Iris pigment epithelial cell (primary cell): ENCODE measurements at regions not wholly inside any gene's neighbourhood (a gene's known extent, or its start where the extent isn't known, plus 50 kb on each side); places are given as distances from the start of the nearest gene placed in this dataset.
"Not testable (repeated sequence)": the region's sequence is repeated elsewhere in the genome, so short reads cannot be mapped to it uniquely, and the experiment has no call there.

Experiments used
- DNase-seq: peaks from one replicate; pipeline ENCODE4 v3.0.0-alpha.2; 2011; ENCODE audit warnings: low read depth

GRCh38 chr3:21989341-21990042, 238.5 kb upstream of the ZNF385D start:
- no peak for DNase-seq

DNA sequence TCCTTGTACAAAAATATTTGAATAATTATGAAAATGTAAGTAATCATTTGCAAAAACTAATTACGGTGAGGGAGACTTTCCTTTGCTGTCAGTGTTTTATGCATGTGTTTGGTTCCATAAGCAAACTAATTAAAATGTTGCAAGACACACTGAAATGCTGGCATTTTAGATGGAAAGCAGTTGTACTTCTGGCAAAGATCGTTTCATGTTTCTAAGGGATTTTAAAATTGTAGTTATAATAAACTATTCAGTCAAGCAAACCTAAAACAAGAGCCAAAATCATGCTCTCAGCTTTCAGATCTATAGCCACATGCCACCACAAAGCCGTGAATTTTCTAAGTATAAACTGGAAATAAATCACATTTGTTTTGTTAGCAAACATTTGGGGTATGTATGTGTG, 240.1 kb upstream of the ZNF385D start:
- DNase-seq: no peak

DNA sequence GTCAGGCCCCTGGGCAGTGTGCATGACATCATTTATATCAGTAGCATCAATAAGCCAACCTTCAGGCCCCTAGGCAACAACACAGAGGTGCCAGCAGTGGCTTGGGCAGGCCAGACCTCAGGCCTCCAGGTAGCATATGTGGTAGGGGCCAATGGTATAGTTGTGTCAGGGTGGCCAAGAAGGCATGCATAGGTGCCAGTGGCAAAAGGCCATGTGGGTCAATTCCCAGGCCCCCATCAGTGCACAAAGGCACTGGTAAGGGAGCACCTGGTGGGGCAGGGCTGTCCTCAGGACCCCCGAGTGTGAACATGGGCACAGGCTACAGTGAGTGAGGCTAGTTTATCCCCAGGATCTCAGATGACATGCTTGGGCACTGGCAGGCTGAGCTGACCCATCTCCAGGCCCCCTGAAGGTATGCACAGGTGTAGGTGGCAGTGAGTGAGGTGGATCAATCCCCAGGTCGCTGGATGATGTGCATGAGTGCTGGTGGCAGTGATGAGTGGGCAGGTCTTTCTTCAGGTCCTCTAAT, 244.1 kb upstream of the ZNF385D start:
- no peak for DNase-seq

- DNase-seq: peak; percentile 14
Measured at GRCh38 chr3:22007368-22007767, 256.4 kb upstream of the ZNF385D start.

DNA sequence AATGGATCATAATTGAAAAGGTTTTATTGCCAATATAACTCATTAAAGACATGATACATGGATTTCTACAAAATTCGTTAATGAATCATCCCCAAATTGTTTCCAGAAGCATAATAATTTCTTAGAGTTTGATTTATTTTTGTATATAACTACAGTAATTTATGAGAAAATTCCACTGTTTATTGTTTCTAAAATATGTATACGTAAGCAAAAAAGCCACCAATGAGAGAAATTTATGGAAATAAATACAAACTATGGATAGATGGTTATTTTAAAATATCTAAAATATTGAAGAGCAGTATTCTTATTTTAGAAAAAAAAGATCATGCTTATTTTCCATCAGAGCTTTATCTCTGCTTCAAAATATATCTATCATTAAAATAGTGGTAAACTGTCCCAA, 260.0 kb upstream of the ZNF385D start:
- DNase-seq: no peak

GRCh38 chr3:22012471-22012870, 261.5 kb upstream of the ZNF385D start:
- DNase-seq: peak; percentile 30

DNA sequence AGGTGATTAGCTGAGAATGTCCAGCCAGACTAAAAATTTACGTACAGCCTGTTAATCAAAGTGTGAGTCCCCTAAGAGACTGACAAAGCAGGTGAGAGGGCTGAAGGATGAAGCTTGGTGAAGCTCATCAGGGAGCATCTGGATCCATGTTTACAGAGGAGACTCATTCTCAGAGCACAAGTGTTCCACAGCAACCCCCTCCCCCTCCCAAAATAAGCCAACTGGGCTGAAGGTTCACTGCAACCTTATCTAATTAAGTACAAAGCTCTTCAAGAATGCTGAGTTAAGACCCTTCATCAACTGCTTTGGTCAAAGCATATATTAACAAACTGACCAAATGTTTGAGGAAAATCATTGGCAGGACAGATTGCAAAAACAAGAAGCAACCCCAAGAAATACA, 262.6 kb upstream of the ZNF385D start:
- no peak for DNase-seq

GRCh38 chr3:22016197-22016596, 265.2 kb upstream of the ZNF385D start:
- DNase-seq: no peak

DNA sequence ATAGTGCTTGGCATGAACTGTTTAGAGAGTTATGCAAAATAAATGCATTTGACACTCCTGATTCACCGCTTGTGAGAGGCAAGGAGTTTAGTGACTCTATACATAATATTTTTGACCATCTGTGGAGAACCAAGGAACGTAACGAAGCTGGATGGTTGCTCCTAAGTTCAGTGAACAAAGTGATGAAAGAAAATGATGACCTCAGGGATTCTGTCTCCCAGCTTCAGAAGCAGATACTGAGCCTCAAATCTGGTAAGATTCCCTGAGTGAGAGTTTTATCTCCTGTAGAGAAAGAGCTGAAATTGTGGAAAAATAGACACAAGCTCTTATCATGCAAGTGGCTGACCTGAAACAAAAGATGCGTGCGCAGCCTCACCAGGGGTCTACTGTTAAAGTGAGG, 273.6 kb upstream of the ZNF385D start:
- not testable (repeated sequence) for DNase-seq

DNA sequence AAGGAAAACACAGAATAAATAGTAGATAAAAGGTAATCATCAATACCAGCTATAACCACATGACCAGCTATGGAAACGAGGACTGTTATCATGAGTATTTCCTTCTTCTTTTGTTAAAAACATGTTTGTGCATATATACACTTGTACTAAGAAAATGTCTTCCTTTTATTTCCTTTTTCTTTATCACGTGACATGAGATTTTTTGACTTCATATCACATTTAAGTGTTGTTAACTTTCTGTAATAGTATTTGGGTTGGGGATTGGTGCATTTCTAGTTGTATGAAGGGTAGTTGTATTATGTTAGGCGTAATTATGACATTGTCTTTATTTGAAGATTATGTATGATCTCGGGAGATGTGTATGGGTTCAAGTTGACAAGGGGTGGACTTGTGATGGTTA, 278.5 kb upstream of the ZNF385D start:
- DNase-seq: no peak

GRCh38 chr3:22039161-22039560, 288.2 kb upstream of the ZNF385D start:
- no peak for DNase-seq

- no peak for DNase-seq
Measured at GRCh38 chr3:22040150-22040549, 289.1 kb upstream of the ZNF385D start.

DNA sequence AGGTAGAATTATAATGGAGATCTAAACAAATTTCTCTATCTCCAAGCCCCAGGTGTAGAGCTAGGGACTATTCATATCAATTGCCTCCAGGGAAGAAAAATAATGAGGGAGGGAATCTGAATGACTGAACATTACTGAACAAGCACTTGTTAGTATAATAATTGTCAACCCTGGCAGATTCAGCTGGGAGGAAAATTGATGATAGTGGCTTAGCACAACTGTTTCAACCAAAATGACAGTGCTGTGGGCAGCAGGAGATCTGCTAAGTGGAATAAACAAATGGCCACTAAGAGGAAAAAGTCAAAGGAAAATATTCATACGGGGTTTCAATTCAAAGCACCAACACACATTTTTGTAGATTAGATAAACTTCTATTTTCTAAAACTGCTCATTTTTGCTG, 294.9 kb upstream of the ZNF385D start:
- no peak for DNase-seq

- DNase-seq: no peak
Measured at GRCh38 chr3:22063500-22063899, 312.5 kb upstream of the ZNF385D start.

DNA sequence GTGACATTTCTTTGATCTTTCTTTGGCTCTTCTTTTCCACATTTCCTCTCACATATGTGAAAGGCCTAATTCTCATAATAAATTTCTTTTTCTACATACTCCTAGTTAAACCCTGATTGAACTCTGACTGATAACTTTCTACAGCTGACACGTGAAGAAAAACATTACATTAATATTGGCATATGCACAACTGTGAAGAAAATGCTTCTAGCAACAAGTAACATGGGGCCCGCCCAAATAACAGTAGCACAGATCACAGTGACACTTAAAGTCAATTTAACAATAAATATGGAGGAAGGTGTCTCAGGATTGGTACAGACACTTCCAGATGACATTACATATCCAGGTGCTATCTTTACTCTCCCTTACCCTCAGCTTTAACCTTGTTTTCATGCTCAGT, 317.6 kb upstream of the ZNF385D start:
- no peak for DNase-seq

DNA sequence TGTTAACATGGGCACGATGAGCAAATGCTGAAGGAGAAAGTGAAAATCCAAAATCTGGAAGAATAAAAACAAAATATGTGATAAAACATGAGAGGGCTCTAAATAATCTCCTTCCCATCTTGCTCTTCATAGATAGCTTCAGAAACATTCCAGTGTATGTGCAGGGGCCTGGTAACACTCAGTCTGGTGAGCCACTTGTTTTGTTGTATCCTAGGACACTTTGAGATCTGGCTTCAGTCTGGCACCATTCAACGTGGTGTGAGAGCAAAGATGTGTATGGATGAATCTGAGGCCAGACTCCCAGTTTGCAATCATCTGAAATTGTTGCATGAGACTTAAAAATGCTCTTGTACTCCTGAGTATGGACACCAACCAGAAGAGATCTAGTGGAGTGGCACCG, 337.2 kb upstream of the ZNF385D start:
- DNase-seq: no peak

- peak; percentile 18 for DNase-seq
Measured at GRCh38 chr3:22089284-22089683, 338.3 kb upstream of the ZNF385D start.

DNA sequence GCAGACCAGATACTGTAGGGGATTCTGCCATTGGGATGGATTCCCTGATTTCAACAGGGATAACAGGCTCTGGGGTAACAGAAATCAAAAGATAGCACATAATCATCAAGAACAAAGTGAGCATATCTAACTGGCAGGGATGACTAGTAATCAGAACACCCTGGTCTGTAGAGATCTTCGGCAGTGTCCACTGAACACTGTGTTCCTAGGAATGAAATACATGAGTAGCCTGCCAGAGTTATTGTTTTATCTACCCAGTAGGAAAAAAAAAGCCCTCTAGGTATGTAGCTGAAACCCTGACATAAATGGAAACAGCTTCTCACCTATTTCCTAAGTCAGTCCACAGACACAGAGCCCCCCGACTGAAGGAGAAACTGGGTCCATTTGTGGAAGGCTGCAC, 340.3 kb upstream of the ZNF385D start:
- DNase-seq: no peak

DNA sequence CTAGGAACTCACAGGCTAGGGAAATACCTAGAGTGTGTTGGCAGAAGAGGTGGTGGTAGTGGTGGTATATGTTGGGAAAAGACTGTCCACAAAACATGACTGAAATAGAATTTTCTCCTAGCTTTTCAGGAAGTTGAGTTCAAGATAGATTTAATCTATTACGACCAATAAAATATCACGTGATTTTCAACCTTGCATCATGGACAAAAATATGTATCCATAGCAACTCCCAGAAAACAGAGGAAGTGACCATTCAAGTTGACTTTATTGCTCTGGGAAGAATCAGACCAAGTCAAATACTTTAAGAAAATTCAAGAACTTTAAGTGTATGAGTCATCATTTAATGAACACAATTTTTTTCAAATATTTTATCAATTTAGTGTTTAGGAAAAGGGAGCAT, 347.0 kb upstream of the ZNF385D start:
- no peak for DNase-seq

GRCh38 chr3:22101351-22101750, 350.3 kb upstream of the ZNF385D start:
- no peak for DNase-seq

DNA sequence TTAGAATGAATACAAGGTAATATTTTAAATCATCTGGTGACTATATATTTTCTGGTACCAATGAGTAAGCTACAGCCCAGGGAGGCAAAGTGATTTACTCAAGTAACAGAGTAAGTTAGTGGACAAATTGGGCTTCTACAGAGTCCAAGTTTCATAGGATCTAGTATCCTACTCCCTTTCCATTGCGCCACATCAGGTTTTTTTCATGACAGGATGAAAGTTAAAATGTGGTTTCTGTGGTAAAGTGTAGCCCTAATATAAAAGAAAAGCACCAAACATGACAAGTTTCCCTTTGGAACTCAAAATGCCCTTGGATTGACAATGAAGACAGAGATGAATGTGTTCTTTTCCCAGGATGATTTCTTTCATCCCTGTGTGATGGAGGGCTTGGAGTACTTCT, 350.8 kb upstream of the ZNF385D start:
- DNase-seq: no peak

DNA sequence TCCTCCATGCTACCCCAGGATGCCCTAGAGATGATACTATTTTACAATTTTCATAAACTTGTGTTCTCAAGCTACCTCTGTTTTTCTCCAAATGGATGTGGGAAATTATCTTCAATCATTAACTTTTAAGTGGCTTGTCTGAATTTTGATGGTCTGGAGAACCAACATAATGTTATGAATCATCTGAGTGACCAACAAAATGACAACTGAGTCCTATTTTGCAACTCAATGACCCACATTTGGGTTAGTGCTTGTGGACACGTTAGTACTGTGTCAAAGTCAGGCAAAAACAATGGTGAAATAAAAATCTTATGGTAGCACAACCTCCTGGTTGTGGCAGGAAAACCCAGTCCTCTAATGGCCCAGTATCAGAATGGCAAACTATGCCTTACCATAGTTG, 352.4 kb upstream of the ZNF385D start:
- no peak for DNase-seq

DNA sequence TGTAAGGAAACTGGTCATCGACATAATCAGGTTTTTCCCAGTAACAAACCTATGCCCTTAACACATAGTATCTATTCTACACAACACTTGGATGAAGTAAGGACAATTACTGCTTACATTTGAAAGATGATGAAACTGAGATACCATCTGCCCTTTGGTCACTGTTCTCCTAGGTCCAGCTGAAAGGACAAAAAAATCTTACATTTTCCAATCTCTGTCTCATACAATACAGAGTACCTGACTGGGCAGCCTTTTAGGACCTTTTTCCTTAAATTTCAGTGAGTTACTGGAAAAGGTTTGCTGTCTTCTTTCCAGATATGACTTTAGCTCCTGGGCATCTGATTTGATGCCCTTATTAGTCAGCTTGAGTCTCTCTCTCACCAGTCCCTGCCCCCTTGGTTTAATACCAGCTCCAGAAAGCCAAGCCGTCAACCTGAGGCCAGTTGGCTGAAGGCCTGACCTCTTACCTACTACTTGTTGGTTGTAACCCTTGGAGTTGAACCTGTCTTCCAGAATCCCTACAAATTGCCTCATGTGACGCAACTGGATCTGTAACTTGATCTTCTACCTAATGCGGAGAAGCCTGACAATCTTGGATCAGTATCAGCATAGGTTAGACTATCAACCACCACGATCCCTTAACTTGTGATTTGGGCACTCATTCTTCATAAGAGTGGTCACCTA, 355.3 kb upstream of the ZNF385D start:
- DNase-seq: no peak

GRCh38 chr3:22111226-22111625, 360.2 kb upstream of the ZNF385D start:
- no peak for DNase-seq
